ENCODE measurements at regions not wholly inside any gene's neighbourhood (a gene's known extent, or its start where the extent isn't known, plus 50 kb on each side); places are given as distances from the start of the nearest gene placed in this dataset.

- TF ChIP-seq CTCF (IDR thresholded peaks at IDR 0.05) (no peak), POLR2A (IDR thresholded peaks at IDR 0.05) (no peak)
These were observed 133.4 kb upstream of the LYPLAL1 start for GRCh38 chr1:219040291-219040690.

Data from esophagus squamous epithelium (tissue), 4 donors.